Natural killer cell (primary cell): ENCODE measurements at regions not wholly inside any gene's neighbourhood (a gene's known extent, or its start where the extent isn't known, plus 50 kb on each side); places are given as distances from the start of the nearest gene placed in this dataset.

ENCODE experiments used
- ATAC-seq, 3 donors: fragments of 150-1000 bp in 2 of 3; fragments of 200-7000 bp in 1 of 3; cut with Tn5 transposase; 1 replicate in 1 of 3; 2 replicates in 2 of 3; pipeline ENCODE4 v1.10.0; 2021; ENCODE audit warnings: mild to moderate bottlenecking in 2 of 3, moderate library complexity in 2 of 3
- DNase-seq, 2 donors: peaks; one replicate each; pipeline versions ENCODE4 v3.0.0 to v3.0.0-alpha.2; 2013 to 2021; ENCODE audit warnings: mixed read lengths in 1 of 2
- H3K27ac ChIP-seq: one replicate; pipeline ENCODE4 v1.5.1; 2013; ENCODE audit warnings: mild to moderate bottlenecking, low read length
- H3K27me3 ChIP-seq: one replicate; pipeline ENCODE4 v1.6.1; 2013; ENCODE audit warnings: low read length; ENCODE audit not compliant: control insufficient read depth, insufficient read depth
- H3K36me3 ChIP-seq: one replicate; pipeline ENCODE4 v1.6.1; 2013; ENCODE audit warnings: low read length; ENCODE audit not compliant: control insufficient read depth, insufficient read depth
- H3K4me1 ChIP-seq: one replicate; pipeline ENCODE4 v1.6.1; 2013; ENCODE audit warnings: low read length; ENCODE audit not compliant: control insufficient read depth, insufficient read depth
- H3K4me3 ChIP-seq: one replicate; pipeline ENCODE4 v1.5.1; 2013; ENCODE audit warnings: low read length
- H3K9me3 ChIP-seq: one replicate; pipeline ENCODE4 v1.6.1; 2013; ENCODE audit warnings: low read length; ENCODE audit not compliant: control insufficient read depth, insufficient read depth
- H3K27ac Mint-ChIP-seq, 2 donors: one replicate each; pipeline ENCODE4 v1.8.0; 2022; ENCODE audit warnings: mild to moderate bottlenecking in 2 of 2, mixed read lengths in 2 of 2, moderate library complexity in 1 of 2
- H3K27me3 Mint-ChIP-seq, 2 donors: one replicate each; pipeline ENCODE4 v1.8.0; 2022; ENCODE audit warnings: low read depth in 2 of 2, mixed read lengths in 2 of 2
- H3K36me3 Mint-ChIP-seq: one replicate; pipeline ENCODE4 v1.8.0; 2022; ENCODE audit warnings: mixed read lengths
- H3K4me1 Mint-ChIP-seq, 2 donors: one replicate each; pipeline ENCODE4 v1.8.0; 2022; ENCODE audit warnings: mixed read lengths in 2 of 2
- H3K4me3 Mint-ChIP-seq: one replicate; pipeline ENCODE4 v1.8.0; 2022; ENCODE audit warnings: mild to moderate bottlenecking, moderate library complexity, mixed read lengths
- H3K9me3 Mint-ChIP-seq, 2 donors: one replicate each; pipeline ENCODE4 v1.8.0; 2022; ENCODE audit warnings: mixed read lengths in 2 of 2
- CTCF ChIP-seq: fragments of 200-600 bp; IDR thresholded peaks from one replicate; pipeline ENCODE4 v1.8.0; 2022; ENCODE audit warnings: antibody characterized with exemption
- WGBS: methylation state at CpG from one replicate; pipeline ENCODE4 v1.1.7; 2013; ENCODE audit warnings: missing lambda C conversion rate; ENCODE audit not compliant: insufficient coverage; 5-methylcytosine and 5-hydroxymethylcytosine counted together
- intact Hi-C: fragments of 100-400 bp; cut with micrococcal nuclease; formaldehyde crosslinking; loops from one replicate; pipeline ENCODE4 v1.14.2; 2022

- no peak for ATAC-seq
- TF ChIP-seq CTCF: no peak
- no peak overlapping the region for H3K4me3 ChIP-seq
- H3K9me3 Mint-ChIP-seq: peaks cover 5 to 11% of the 10 kb centered on the region in 2 donors
- WGBS: 62% methylated on average over 5 of the region's 5 CpGs
- no peak for DNase-seq
- no peak overlapping the region for H3K4me3 Mint-ChIP-seq
- no peaks in the 10 kb centered on the region for H3K36me3 Mint-ChIP-seq
- H3K9me3 ChIP-seq: no peaks in the 10 kb centered on the region
- peaks cover 0 to 3% of the 10 kb centered on the region in 2 donors for H3K27me3 Mint-ChIP-seq
- no peaks in the 10 kb centered on the region for H3K36me3 ChIP-seq
- intact Hi-C loops: no loop called here
- no peaks in the 10 kb centered on the region for H3K4me1 ChIP-seq
- no peaks in the 10 kb centered on the region for H3K27me3 ChIP-seq
- no peak overlapping the region for H3K27ac ChIP-seq
- no peak overlapping the region for H3K27ac Mint-ChIP-seq
- H3K4me1 Mint-ChIP-seq: no peaks in the 10 kb centered on the region
Observed at GRCh38 chr5:2579126-2579525, 172.4 kb downstream of the IRX2 start.

GRCh38 chr5:2577312-2578036, 174.0 kb downstream of the IRX2 start:
- Histone ChIP-seq H3K27me3 (no peaks in the 10 kb centered on the region), H3K27ac (no peak overlapping the region), H3K4me1 (no peaks in the 10 kb centered on the region), H3K36me3 (no peaks in the 10 kb centered on the region), H3K4me3 (no peak overlapping the region), H3K9me3 (no peaks in the 10 kb centered on the region)
- intact Hi-C loops: no loop called here
- no peak for DNase-seq
- no peak for TF ChIP-seq CTCF
- Mint-ChIP-seq H3K27me3 (peaks cover 0 to 3% of the 10 kb centered on the region in 2 donors), H3K9me3 (peaks cover 5 to 11% of the 10 kb centered on the region in 2 donors), H3K4me3 (no peak overlapping the region), H3K27ac (no peak overlapping the region), H3K4me1 (no peaks in the 10 kb centered on the region), H3K36me3 (no peaks in the 10 kb centered on the region)
- 82% methylated on average over 12 of the region's 12 CpGs for WGBS
- ATAC-seq: no peak

GRCh38 chr5:2576823-2577222, 174.7 kb downstream of the IRX2 start:
- no peaks in the 10 kb centered on the region for H3K4me1 Mint-ChIP-seq
- intact Hi-C loops: no loop called here
- 72% methylated on average over 11 of the region's 11 CpGs for WGBS

More at GRCh38 chr5:2576823-2577222, 174.7 kb downstream of the IRX2 start:
- Histone ChIP-seq H3K36me3 (no peaks in the 10 kb centered on the region), H3K27me3 (no peaks in the 10 kb centered on the region), H3K27ac (no peak overlapping the region), H3K9me3 (no peaks in the 10 kb centered on the region), H3K4me1 (no peaks in the 10 kb centered on the region), H3K4me3 (no peak overlapping the region)
- Mint-ChIP-seq H3K4me3 (no peak overlapping the region), H3K27me3 (peaks cover 0 to 3% of the 10 kb centered on the region in 2 donors), H3K9me3 (peaks cover 4 to 9% of the 10 kb centered on the region in 2 donors), H3K27ac (no peak overlapping the region), H3K36me3 (no peaks in the 10 kb centered on the region)
- DNase-seq: no peak
- ATAC-seq: no peak
- TF ChIP-seq CTCF: no peak
